Stomach (tissue), 4 donors: ENCODE measurements at regions not wholly inside any gene's neighbourhood (a gene's known extent, or its start where the extent isn't known, plus 50 kb on each side); places are given as distances from the start of the nearest gene placed in this dataset.

Experiments used
- POLR2A ChIP-seq, 4 donors: fragments of 450-650 bp; IDR thresholded peaks; one replicate each; pipeline ENCODE4 v1.6.1; 2016; ENCODE audit warnings: antibody characterized with exemption in 4 of 4, control low read depth in 2 of 4, mild to moderate bottlenecking in 1 of 4, moderate library complexity in 1 of 4
- POLR2AphosphoS5 ChIP-seq, 3 donors: sonication (generic); formaldehyde crosslinking; IDR thresholded peaks; one replicate each; pipeline ENCODE4 v1.6.1; 2016; ENCODE audit warnings: antibody characterized with exemption in 3 of 3
- TF ChIP-seq, protein P1 (sequence below), 7 experiments: fragments of 450-650 bp in 4 of 7; fragments of 200-600 bp in 3 of 7; sonication (generic) in 3 of 7; IDR thresholded peaks; one replicate each; pipeline ENCODE4 v1.5.1; 2016 to 2019; ENCODE audit warnings: antibody characterized with exemption in 7 of 7, control low read depth in 2 of 7, mild to moderate bottlenecking in 1 of 7

DNA sequence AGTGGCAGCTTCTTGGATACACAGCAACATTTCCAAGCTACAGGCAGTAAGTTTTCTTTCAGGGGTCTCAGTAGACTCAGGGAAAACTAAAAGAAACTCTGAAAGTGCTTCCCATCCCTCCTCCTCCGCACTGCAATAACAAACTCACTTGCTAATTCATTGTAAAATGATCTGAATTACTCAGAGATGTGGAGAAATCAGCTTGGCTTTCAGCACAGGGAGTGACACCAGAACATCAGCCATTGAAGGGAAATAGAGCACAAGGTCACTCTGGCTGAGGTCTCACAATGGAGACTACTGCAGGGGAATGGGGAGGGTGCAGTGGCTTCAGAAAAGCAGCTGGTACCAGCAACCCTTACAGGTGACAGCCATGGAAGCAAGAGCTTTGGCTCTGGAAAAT lies 137.3 kb upstream of the SERP2 start:
- TF ChIP-seq, protein P1, sequence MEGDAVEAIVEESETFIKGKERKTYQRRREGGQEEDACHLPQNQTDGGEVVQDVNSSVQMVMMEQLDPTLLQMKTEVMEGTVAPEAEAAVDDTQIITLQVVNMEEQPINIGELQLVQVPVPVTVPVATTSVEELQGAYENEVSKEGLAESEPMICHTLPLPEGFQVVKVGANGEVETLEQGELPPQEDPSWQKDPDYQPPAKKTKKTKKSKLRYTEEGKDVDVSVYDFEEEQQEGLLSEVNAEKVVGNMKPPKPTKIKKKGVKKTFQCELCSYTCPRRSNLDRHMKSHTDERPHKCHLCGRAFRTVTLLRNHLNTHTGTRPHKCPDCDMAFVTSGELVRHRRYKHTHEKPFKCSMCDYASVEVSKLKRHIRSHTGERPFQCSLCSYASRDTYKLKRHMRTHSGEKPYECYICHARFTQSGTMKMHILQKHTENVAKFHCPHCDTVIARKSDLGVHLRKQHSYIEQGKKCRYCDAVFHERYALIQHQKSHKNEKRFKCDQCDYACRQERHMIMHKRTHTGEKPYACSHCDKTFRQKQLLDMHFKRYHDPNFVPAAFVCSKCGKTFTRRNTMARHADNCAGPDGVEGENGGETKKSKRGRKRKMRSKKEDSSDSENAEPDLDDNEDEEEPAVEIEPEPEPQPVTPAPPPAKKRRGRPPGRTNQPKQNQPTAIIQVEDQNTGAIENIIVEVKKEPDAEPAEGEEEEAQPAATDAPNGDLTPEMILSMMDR (IDR thresholded peaks at IDR 0.05): no peak
- TF ChIP-seq POLR2A (IDR thresholded peaks at IDR 0.05): no peak
- TF ChIP-seq POLR2AphosphoS5 (IDR thresholded peaks at IDR 0.05): peak in 1 of 3 donors; percentile 18
